Ovary (tissue), 3 donors: ENCODE measurements at regions not wholly inside any gene's neighbourhood (a gene's known extent, or its start where the extent isn't known, plus 50 kb on each side); places are given as distances from the start of the nearest gene placed in this dataset.

Source experiments
- CTCF ChIP-seq, 3 donors: fragments of 450-650 bp in 2 of 3; fragments of 200-600 bp in 1 of 3; IDR thresholded peaks; one replicate each; pipeline versions ENCODE4 v1.5.1 to v1.8.0; 2016 to 2022; ENCODE audit warnings: antibody characterized with exemption in 3 of 3, mild to moderate bottlenecking in 1 of 3
- EP300 ChIP-seq: sonication (generic); formaldehyde crosslinking; IDR thresholded peaks from one replicate; pipeline ENCODE4 v1.6.1; 2017; ENCODE audit warnings: antibody characterized with exemption
- POLR2A ChIP-seq: fragments of 450-650 bp; IDR thresholded peaks from one replicate; pipeline ENCODE4 v1.6.1; 2017; ENCODE audit warnings: antibody characterized with exemption, mild to moderate bottlenecking, moderate library complexity
- donor health status: DM: no; HTN: no; CAD: no.

- no peak for TF ChIP-seq CTCF (IDR thresholded peaks at IDR 0.05)
- no peak for TF ChIP-seq POLR2A
- no peak for TF ChIP-seq EP300
Observed at GRCh38 chr4:1588306-1588705, 95.8 kb downstream of the FAM53A start.
